ENCODE measurements at regions not wholly inside any gene's neighbourhood (a gene's known extent, or its start where the extent isn't known, plus 50 kb on each side); places are given as distances from the start of the nearest gene placed in this dataset.

DNA sequence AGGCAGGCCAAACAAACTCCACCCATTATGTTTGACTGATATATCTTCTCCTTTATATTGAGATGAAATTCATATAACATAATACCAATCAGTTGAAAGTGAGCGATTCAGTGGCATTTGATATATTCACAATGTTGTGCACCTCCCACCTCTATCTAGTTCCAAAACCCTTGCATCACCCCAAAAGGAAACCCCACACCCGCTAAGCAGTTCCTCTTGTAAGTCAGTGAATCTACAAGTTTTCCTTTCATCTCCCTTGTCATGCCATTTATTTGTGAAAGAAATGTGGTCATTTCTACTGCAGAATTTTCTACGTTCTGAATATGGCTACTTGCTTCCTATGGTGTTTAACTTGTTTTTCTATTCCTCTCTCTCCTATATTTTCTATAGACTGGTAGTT, 99.4 kb upstream of the PTPN3 start:
- H3K4me1 ChIP-seq, result no peaks in the 10 kb centered on the region
- H3F3A ChIP-seq (ENCODE audit: low read depth), result no peaks in the 10 kb centered on the region
- H3K36me3 ChIP-seq, result no peaks in the 10 kb centered on the region
- TF ChIP-seq EZH2 (IDR thresholded peaks at IDR 0.05), result no peak
- no peaks in the 10 kb centered on the region for H3K79me2 ChIP-seq (ENCODE audit: low read depth)
- no peak overlapping the region for H2AFZ ChIP-seq (replicated peaks)
- no peak for DNase-seq (ENCODE audit: low spot score)
- Mint-ChIP-seq H3K36me3 (no peaks in the 10 kb centered on the region), H3K4me3 (no peak overlapping the region), H3K27ac (no peak overlapping the region), H3K4me1 (no peaks in the 10 kb centered on the region), H3K9me3 (no peaks in the 10 kb centered on the region), H3K27me3 (ENCODE audit: insufficient read depth, low read depth) (peaks cover 3% of the 10 kb centered on the region)
- H3K27me3 ChIP-seq, result no peaks in the 10 kb centered on the region
- H3K27ac ChIP-seq, result no peak overlapping the region
- H3K4me2 ChIP-seq, result no peak overlapping the region
- H3K9ac ChIP-seq, result no peak overlapping the region
- no peak overlapping the region for H3K4me3 ChIP-seq
- no peaks in the 10 kb centered on the region for H4K20me1 ChIP-seq (ENCODE audit: low read depth)
- no peaks in the 10 kb centered on the region for H3K9me3 ChIP-seq (ENCODE audit: low read depth)

DNA sequence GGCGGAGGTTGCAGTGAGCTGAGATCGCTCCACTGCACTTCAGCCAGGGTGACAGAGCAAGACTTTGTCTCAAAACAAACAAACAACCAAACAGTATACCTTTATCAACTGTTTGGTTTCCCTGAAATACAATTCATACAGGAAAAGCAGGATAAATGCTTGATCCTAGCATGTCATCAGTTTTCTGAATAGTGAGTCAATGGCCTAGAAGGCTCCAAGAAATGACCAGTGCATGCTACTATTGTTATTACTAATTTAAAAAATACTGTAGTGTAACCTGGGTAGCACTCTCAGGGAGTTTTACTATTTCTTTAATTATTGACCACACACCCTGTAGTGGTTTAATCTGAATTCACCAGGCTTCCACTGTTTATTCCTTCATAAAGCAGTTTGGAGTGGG, 101.0 kb upstream of the PTPN3 start:
- TF ChIP-seq EZH2 (IDR thresholded peaks at IDR 0.05) (no peak), CTCF (IDR thresholded peaks at IDR 0.05) (no peak), EZH2phosphoT487 (IDR thresholded peaks at IDR 0.05) (no peak)
- H3F3A ChIP-seq (ENCODE audit: low read depth), result no peaks in the 10 kb centered on the region
- no peak overlapping the region for H3K27ac Mint-ChIP-seq
- H3K27me3 ChIP-seq, result no peaks in the 10 kb centered on the region
- H3K9me3 Mint-ChIP-seq, result no peaks in the 10 kb centered on the region
- H3K79me2 ChIP-seq (ENCODE audit: low read depth), result no peaks in the 10 kb centered on the region
- H3K36me3 Mint-ChIP-seq, result no peaks in the 10 kb centered on the region
- no peak overlapping the region for H2AFZ ChIP-seq (replicated peaks)
- no peak overlapping the region for H3K9ac ChIP-seq
- H3K27me3 Mint-ChIP-seq (ENCODE audit: insufficient read depth, low read depth), result peaks cover 6% of the 10 kb centered on the region
- H3K4me1 ChIP-seq, result peaks cover 6% of the 10 kb centered on the region
- no peak overlapping the region for H3K4me3 ChIP-seq
- no peak overlapping the region for H3K4me2 ChIP-seq
- no peak overlapping the region for H3K4me3 Mint-ChIP-seq
- no peaks in the 10 kb centered on the region for H3K9me3 ChIP-seq (ENCODE audit: low read depth)
- H3K4me1 Mint-ChIP-seq, result no peaks in the 10 kb centered on the region
- no peaks in the 10 kb centered on the region for H4K20me1 ChIP-seq (ENCODE audit: low read depth)
- H3K27ac ChIP-seq, result no peak overlapping the region
- H3K36me3 ChIP-seq, result no peaks in the 10 kb centered on the region
- no peak for DNase-seq (ENCODE audit: low spot score)

- Mint-ChIP-seq H3K9me3 (no peaks in the 10 kb centered on the region), H3K36me3 (no peaks in the 10 kb centered on the region), H3K4me1 (no peaks in the 10 kb centered on the region), H3K27ac (no peak overlapping the region), H3K27me3 (ENCODE audit: insufficient read depth, low read depth) (peaks cover 6% of the 10 kb centered on the region), H3K4me3 (no peak overlapping the region)
- Histone ChIP-seq H3F3A (ENCODE audit: low read depth) (no peaks in the 10 kb centered on the region), H3K27ac (no peak overlapping the region), H3K4me1 (peaks cover 9% of the 10 kb centered on the region), H3K27me3 (no peaks in the 10 kb centered on the region), H3K36me3 (no peaks in the 10 kb centered on the region), H3K79me2 (ENCODE audit: low read depth) (no peaks in the 10 kb centered on the region), H3K4me3 (no peak overlapping the region), H2AFZ (replicated peaks) (no peak overlapping the region), H4K20me1 (ENCODE audit: low read depth) (no peaks in the 10 kb centered on the region), H3K4me2 (no peak overlapping the region), H3K9ac (no peak overlapping the region), H3K9me3 (ENCODE audit: low read depth) (no peaks in the 10 kb centered on the region)
- TF ChIP-seq EZH2 (IDR thresholded peaks at IDR 0.05), result no peak
- no peak for TF ChIP-seq CTCF (IDR thresholded peaks at IDR 0.05)
- TF ChIP-seq EZH2phosphoT487 (IDR thresholded peaks at IDR 0.05), result no peak
- DNase-seq (ENCODE audit: low spot score), result no peak
These were observed 101.6 kb upstream of the PTPN3 start for GRCh38 chr9:109599711-109600110.

GRCh38 chr9:109600142-109600541, 102.0 kb upstream of the PTPN3 start:
- no peak overlapping the region for H3K4me3 ChIP-seq
- Mint-ChIP-seq H3K27me3 (ENCODE audit: insufficient read depth, low read depth) (peaks cover 6% of the 10 kb centered on the region), H3K4me3 (no peak overlapping the region), H3K27ac (no peak overlapping the region), H3K36me3 (no peaks in the 10 kb centered on the region), H3K4me1 (no peaks in the 10 kb centered on the region), H3K9me3 (no peaks in the 10 kb centered on the region)
- no peak overlapping the region for H3K4me2 ChIP-seq
- no peak overlapping the region for H3K9ac ChIP-seq
- no peaks in the 10 kb centered on the region for H3K27me3 ChIP-seq
- no peak for DNase-seq (ENCODE audit: low spot score)
- H3F3A ChIP-seq (ENCODE audit: low read depth), result no peaks in the 10 kb centered on the region
- no peaks in the 10 kb centered on the region for H3K9me3 ChIP-seq (ENCODE audit: low read depth)
- H3K79me2 ChIP-seq (ENCODE audit: low read depth), result no peaks in the 10 kb centered on the region
- H2AFZ ChIP-seq (replicated peaks), result no peak overlapping the region
- no peaks in the 10 kb centered on the region for H3K36me3 ChIP-seq
- TF ChIP-seq EZH2 (IDR thresholded peaks at IDR 0.05) (no peak), CTCF (IDR thresholded peaks at IDR 0.05) (no peak), EZH2phosphoT487 (IDR thresholded peaks at IDR 0.05) (no peak)
- H3K4me1 ChIP-seq, result peaks cover 9% of the 10 kb centered on the region
- H3K27ac ChIP-seq, result no peak overlapping the region
- no peaks in the 10 kb centered on the region for H4K20me1 ChIP-seq (ENCODE audit: low read depth)

Measured in neural progenitor cell (in vitro differentiated cells).